PFSK-1 (cell line): ENCODE measurements at regions not wholly inside any gene's neighbourhood (a gene's known extent, or its start where the extent isn't known, plus 50 kb on each side); places are given as distances from the start of the nearest gene placed in this dataset.

Source experiments
- FOXP2 ChIP-seq: optimal IDR thresholded peaks from 2 replicates; pipeline ENCODE3; 2011; ENCODE audit warnings: borderline replicate concordance, control low read depth, inconsistent platforms; ENCODE audit not compliant: insufficient read depth; ENCODE audit errors: extremely low read length, extremely low read depth
- POLR2AphosphoS5 ChIP-seq: IDR thresholded peaks from 2 replicates; pipeline ENCODE4 v1.6.1; 2012; ENCODE audit warnings: low read depth, mild to moderate bottlenecking, control low read depth, low read length, moderate library complexity
- REST ChIP-seq, 2 experiments: IDR thresholded peaks; 2 replicates each; pipeline versions ENCODE4 v1.6.1 to v1.8.0; 2011 to 2012; ENCODE audit warnings: low read depth in 2 of 2, low read length in 2 of 2, control low read depth in 1 of 2, inconsistent platforms in 1 of 2, mild to moderate bottlenecking in 1 of 2, moderate library complexity in 1 of 2; ENCODE audit not compliant: insufficient read depth in 1 of 2
- SIN3A ChIP-seq: IDR thresholded peaks from 2 replicates; pipeline ENCODE4 v1.6.1; 2012; ENCODE audit warnings: mild to moderate bottlenecking, low read length, moderate library complexity, borderline replicate concordance; ENCODE audit not compliant: insufficient read depth
- TAF1 ChIP-seq: IDR thresholded peaks from 2 replicates; pipeline ENCODE4 v1.6.1; 2012; ENCODE audit warnings: low read length, control low read depth, borderline replicate concordance; ENCODE audit not compliant: insufficient read depth

- TF ChIP-seq FOXP2: no peak
- no peak for TF ChIP-seq REST (IDR thresholded peaks at IDR 0.05; ENCODE audit: insufficient read depth in 1 of 2, low read depth in 2 of 2, low read length in 2 of 2)
- no peak for TF ChIP-seq POLR2AphosphoS5
- no peak for TF ChIP-seq SIN3A
- no peak for TF ChIP-seq TAF1
These were observed 182.5 kb downstream of the MED10 start for GRCh38 chr5:6195711-6196358.

DNA sequence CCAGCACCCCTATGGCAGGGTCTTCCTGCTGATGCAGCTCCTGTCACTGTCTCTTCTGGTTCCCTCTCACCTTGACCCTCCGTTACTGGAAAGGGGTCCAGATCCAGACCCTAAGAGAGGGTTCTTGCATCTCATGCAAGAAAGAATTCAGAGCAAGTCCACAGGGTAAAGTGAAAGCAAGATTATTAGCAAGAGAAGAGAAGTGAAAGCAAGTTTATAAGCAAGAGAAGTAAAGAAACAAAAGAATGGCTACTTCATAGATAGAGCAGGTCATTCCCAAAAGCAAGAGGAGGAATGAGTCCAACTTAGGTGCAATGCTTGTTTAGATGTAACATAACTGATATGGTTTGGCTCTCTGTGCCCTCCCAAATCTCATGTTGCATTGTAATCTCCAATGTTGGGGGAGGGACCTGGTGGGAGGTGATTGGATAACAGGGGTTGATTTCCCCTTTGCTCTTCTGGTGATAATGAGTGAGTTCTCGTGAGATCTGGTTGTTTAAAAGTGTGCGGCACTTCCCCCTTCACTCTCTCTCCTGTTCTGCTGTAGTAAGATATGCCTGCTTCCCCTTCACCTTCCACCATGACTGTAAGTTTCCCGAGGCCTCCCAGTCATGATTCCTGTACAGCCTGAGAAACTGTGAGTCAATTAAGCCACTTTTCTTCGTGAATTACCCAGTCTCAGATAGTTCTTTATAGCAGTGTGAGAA, 183.3 kb downstream of the MED10 start:
- TF ChIP-seq REST (IDR thresholded peaks at IDR 0.05; ENCODE audit: insufficient read depth in 1 of 2, low read depth in 2 of 2, low read length in 2 of 2) (no peak), POLR2AphosphoS5 (no peak), FOXP2 (no peak), SIN3A (no peak), TAF1 (no peak)

DNA sequence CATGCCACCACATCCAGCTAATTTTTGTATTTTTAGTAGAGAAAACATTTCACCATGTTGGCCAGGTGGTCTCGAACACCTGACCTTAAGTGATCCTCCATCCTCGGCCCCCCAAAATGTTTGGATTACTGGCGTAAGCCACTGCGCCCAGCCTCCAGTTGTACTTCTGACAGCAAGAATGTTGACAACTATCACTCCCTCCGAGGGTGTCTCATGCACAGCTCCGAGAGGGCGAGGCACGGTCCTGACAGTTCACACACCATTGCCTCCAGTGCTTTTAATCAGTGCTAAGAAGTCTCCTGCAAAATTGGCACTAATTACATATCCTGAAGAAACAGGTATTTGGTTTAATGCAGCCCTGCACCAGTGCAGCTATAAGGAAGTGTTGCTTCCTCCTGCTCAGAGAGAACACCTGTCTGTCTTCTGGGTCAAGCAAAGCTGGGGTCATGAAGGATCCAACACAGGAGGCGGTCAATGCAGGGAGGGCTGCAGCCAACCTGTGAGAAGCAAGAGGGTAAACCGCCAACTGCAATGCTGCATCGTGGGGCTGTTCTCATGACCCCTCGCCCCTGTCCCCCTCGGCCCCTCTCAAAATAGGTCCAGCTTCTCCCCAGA, 184.0 kb downstream of the MED10 start:
- TF ChIP-seq FOXP2: no peak
- TF ChIP-seq TAF1: no peak
- TF ChIP-seq REST (IDR thresholded peaks at IDR 0.05; ENCODE audit: insufficient read depth in 1 of 2, low read depth in 2 of 2, low read length in 2 of 2): no peak
- TF ChIP-seq SIN3A: no peak
- no peak for TF ChIP-seq POLR2AphosphoS5

- TF ChIP-seq FOXP2: no peak
- no peak for TF ChIP-seq SIN3A
- no peak for TF ChIP-seq POLR2AphosphoS5
- TF ChIP-seq TAF1: no peak
- TF ChIP-seq REST (IDR thresholded peaks at IDR 0.05; ENCODE audit: insufficient read depth in 1 of 2, low read depth in 2 of 2, low read length in 2 of 2): no peak
These were observed 185.0 kb downstream of the MED10 start for GRCh38 chr5:6193310-6193709.
